ENCODE measurements at regions not wholly inside any gene's neighbourhood (a gene's known extent, or its start where the extent isn't known, plus 50 kb on each side); places are given as distances from the start of the nearest gene placed in this dataset.

- no peak for TF ChIP-seq TCF7L2 (IDR thresholded peaks at IDR 0.05; ENCODE audit: borderline replicate concordance, extremely low read depth, insufficient read depth, insufficient read length)
Observed at GRCh38 chr4:166673911-166674310, 560.4 kb downstream of the SPOCK3 start (continued).

GRCh38 chr4:166675411-166675810, 558.9 kb downstream of the SPOCK3 start:
- H3K9ac ChIP-seq (ENCODE audit: low read length), result no peak overlapping the region
- H3K9me3 ChIP-seq (ENCODE audit: control insufficient read depth in 1 of 2, insufficient read depth in 1 of 2, low read depth in 1 of 2, low read length in 2 of 2), result no peaks in the 10 kb centered on the region
- H3K27me3 ChIP-seq (ENCODE audit: insufficient read depth, low read length), result no peaks in the 10 kb centered on the region
- intact Hi-C loops (cut with micrococcal nuclease), result no loop called here
- TF ChIP-seq MAX (IDR thresholded peaks at IDR 0.05) (no peak), ZBTB33 (IDR thresholded peaks at IDR 0.05; ENCODE audit: extremely low read depth, insufficient replicate concordance, low read length) (no peak), ZNF274 (IDR thresholded peaks at IDR 0.05; ENCODE audit: low read depth, low read length) (no peak), EGR1 (IDR thresholded peaks at IDR 0.05; ENCODE audit: low read depth) (no peak), ATF3 (IDR thresholded peaks at IDR 0.05) (no peak), CTCF (IDR thresholded peaks at IDR 0.05 in 2 of 3, conservative IDR thresholded peaks at IDR 0.05 in 1 of 3; ENCODE audit: borderline replicate concordance in 1 of 3, insufficient read depth in 1 of 3, low read depth in 2 of 3, low read length in 2 of 3) (no peak), CEBPB (IDR thresholded peaks at IDR 0.05; ENCODE audit: low read depth) (no peak), FOSL1 (IDR thresholded peaks at IDR 0.05; ENCODE audit: low read depth) (no peak), CBX3 (IDR thresholded peaks at IDR 0.05; ENCODE audit: low read depth) (no peak), YY1 (IDR thresholded peaks at IDR 0.05; ENCODE audit: extremely low read depth, insufficient replicate concordance, low read depth, low read length) (no peak), RAD21 (IDR thresholded peaks at IDR 0.05; ENCODE audit: low read depth) (no peak), EZH2phosphoT487 (IDR thresholded peaks at IDR 0.05; ENCODE audit: borderline replicate concordance) (no peak), ZFX (IDR thresholded peaks at IDR 0.05) (no peak), TCF7L2 (IDR thresholded peaks at IDR 0.05; ENCODE audit: borderline replicate concordance, extremely low read depth, insufficient read depth, insufficient read length) (no peak), EZH2 (IDR thresholded peaks at IDR 0.05) (no peak), POLR2AphosphoS5 (IDR thresholded peaks at IDR 0.05; ENCODE audit: low read depth, low read length) (no peak), ELF1 (IDR thresholded peaks at IDR 0.05; ENCODE audit: borderline replicate concordance, low read depth) (no peak), REST (IDR thresholded peaks at IDR 0.05; ENCODE audit: low read depth) (no peak), POLR2A (IDR thresholded peaks at IDR 0.05; ENCODE audit: borderline replicate concordance, extremely low read depth, insufficient read depth, insufficient read length) (no peak), JUND (IDR thresholded peaks at IDR 0.05) (no peak)
- no peaks in the 10 kb centered on the region for H4K20me1 ChIP-seq (ENCODE audit: insufficient read depth)
- no peaks in the 10 kb centered on the region for H3K4me1 ChIP-seq (ENCODE audit: control insufficient read depth in 1 of 2, insufficient read depth in 2 of 2, low read length in 2 of 2)
- no peak overlapping the region for H3K4me2 ChIP-seq (ENCODE audit: low read length)
- H2AFZ ChIP-seq (ENCODE audit: low read depth, low read length, poor library complexity, severe bottlenecking), result no peak overlapping the region
- CTCF ChIA-PET, result no interaction called here
- POLR2A ChIA-PET, result no interaction called here
- no peak overlapping the region for H3K4me3 ChIP-seq (replicated peaks in 1 of 2; ENCODE audit: low read depth in 1 of 2, low read length in 2 of 2)
- H3K36me3 ChIP-seq (ENCODE audit: control insufficient read depth in 1 of 2, insufficient read depth in 2 of 2, low read length in 2 of 2), result no peaks in the 10 kb centered on the region
- H3K9me2 ChIP-seq (ENCODE audit: insufficient read depth), result no peaks in the 10 kb centered on the region
- no peak overlapping the region for H3K27ac ChIP-seq (ENCODE audit: low read depth, low read length)
- no TSS peak for BruUV-seq (replicated peaks)
- no peaks in the 10 kb centered on the region for H3K79me2 ChIP-seq (ENCODE audit: insufficient read depth, low read length)
- no peak for ATAC-seq
- DNase-seq (ENCODE audit: low read depth, low spot score), result no peak
- RAD21 ChIA-PET (ENCODE audit: low non-redundant PET in 1 of 2, low total read pairs in 2 of 2, uncharacterized antibody in 2 of 2, unreplicated experiment in 2 of 2), result no interaction called here

Data from HCT116 (cell line).